DOHH2 (cell line): ENCODE measurements at regions not wholly inside any gene's neighbourhood (a gene's known extent, or its start where the extent isn't known, plus 50 kb on each side); places are given as distances from the start of the nearest gene placed in this dataset.

ENCODE experiments used
- H3F3A ChIP-seq: fragments of 200-600 bp; sonication (generic), shearing (Covaris generic); 2 replicates; pipeline ENCODE4 v1.6.0; 2016; ENCODE audit warnings: antibody characterized with exemption, mild to moderate bottlenecking; ENCODE audit not compliant: control insufficient read depth, insufficient read depth
- H3K27ac ChIP-seq: fragments of 200-600 bp; sonication (generic); 2 replicates; pipeline ENCODE4 v1.5.1; 2014; ENCODE audit warnings: low read depth, mild to moderate bottlenecking, low read length, moderate library complexity
- H3K27me3 ChIP-seq: fragments of 200-600 bp; sonication (generic); 2 replicates; pipeline ENCODE4 v1.6.1; 2014; ENCODE audit warnings: mild to moderate bottlenecking, low read length, mixed read lengths; ENCODE audit not compliant: control insufficient read depth
- H3K36me3 ChIP-seq: fragments of 200-600 bp; sonication (generic); 2 replicates; pipeline ENCODE4 v1.6.1; 2014; ENCODE audit warnings: mild to moderate bottlenecking, low read length, moderate library complexity, mixed read lengths; ENCODE audit not compliant: control insufficient read depth
- H3K4me1 ChIP-seq: fragments of 200-600 bp; sonication (generic); 2 replicates; pipeline ENCODE4 v1.6.1; 2014; ENCODE audit warnings: mild to moderate bottlenecking, low read length, mixed read lengths; ENCODE audit not compliant: control insufficient read depth
- H3K4me2 ChIP-seq: fragments of 200-600 bp; sonication (generic); 2 replicates; pipeline ENCODE4 v1.6.0; 2014; ENCODE audit warnings: mild to moderate bottlenecking, low read length, moderate library complexity
- H3K4me3 ChIP-seq: fragments of 200-600 bp; sonication (generic); 2 replicates; pipeline ENCODE4 v1.5.1; 2014; ENCODE audit warnings: mild to moderate bottlenecking, low read length, mixed read lengths
- H3K79me2 ChIP-seq: fragments of 200-600 bp; sonication (generic); 2 replicates; pipeline ENCODE4 v1.6.1; 2014; ENCODE audit warnings: mild to moderate bottlenecking, low read length, mixed read lengths; ENCODE audit not compliant: control insufficient read depth
- H3K9me2 ChIP-seq: fragments of 200-600 bp; sonication (generic); replicated peaks from 2 replicates; pipeline ENCODE4 v1.6.1; 2014; ENCODE audit warnings: mild to moderate bottlenecking, low read length, mixed read lengths; ENCODE audit not compliant: control insufficient read depth
- H3K9me3 ChIP-seq: fragments of 200-600 bp; sonication (generic); 2 replicates; pipeline ENCODE4 v1.6.1; 2014; ENCODE audit warnings: antibody characterized with exemption, low read length, mixed read lengths; ENCODE audit not compliant: control insufficient read depth, insufficient read depth
- H4K20me1 ChIP-seq: fragments of 200-600 bp; sonication (generic); 2 replicates; pipeline ENCODE4 v1.6.0; 2014; ENCODE audit warnings: low read depth, mild to moderate bottlenecking, antibody characterized with exemption, low read length, moderate library complexity; ENCODE audit not compliant: control insufficient read depth, insufficient read depth
- CTCF ChIP-seq: fragments of 200-600 bp; sonication (generic); IDR thresholded peaks from one replicate; pipeline ENCODE4 v1.5.1; 2014; ENCODE audit warnings: antibody characterized with exemption, mild to moderate bottlenecking, low read depth, low read length; ENCODE audit not compliant: poor library complexity, severe bottlenecking
- EZH2phosphoT487 ChIP-seq: fragments of 200-600 bp; sonication (generic); IDR thresholded peaks from 2 replicates; pipeline ENCODE4 v1.6.1; 2017; ENCODE audit warnings: borderline replicate concordance, mild to moderate bottlenecking, antibody characterized with exemption, low read length, moderate library complexity, mixed read lengths

- TF ChIP-seq CTCF (no peak), EZH2phosphoT487 (no peak)
- Histone ChIP-seq H3F3A (no peaks in the 10 kb centered on the region), H3K27me3 (no peaks in the 10 kb centered on the region), H3K27ac (no peak overlapping the region), H3K4me1 (no peaks in the 10 kb centered on the region), H3K4me3 (no peak overlapping the region), H3K79me2 (no peaks in the 10 kb centered on the region), H3K4me2 (no peak overlapping the region), H4K20me1 (no peaks in the 10 kb centered on the region), H3K9me3 (no peaks in the 10 kb centered on the region), H3K9me2 (no peaks in the 10 kb centered on the region), H3K36me3 (no peaks in the 10 kb centered on the region)
Observed at GRCh38 chrX:17278961-17279360, 96.0 kb upstream of the NHS start.

GRCh38 chrX:17285983-17286382, 89.0 kb upstream of the NHS start:
- H3K27ac ChIP-seq: no peak overlapping the region
- H3K4me2 ChIP-seq: no peak overlapping the region
- no peaks in the 10 kb centered on the region for H3K79me2 ChIP-seq

GRCh38 chrX:17291171-17291900, 83.7 kb upstream of the NHS start:
- Histone ChIP-seq H3F3A (no peaks in the 10 kb centered on the region), H3K27ac (no peak overlapping the region), H3K4me3 (no peak overlapping the region), H3K36me3 (no peaks in the 10 kb centered on the region), H3K9me3 (no peaks in the 10 kb centered on the region), H3K9me2 (no peaks in the 10 kb centered on the region), H3K4me2 (no peak overlapping the region), H3K79me2 (no peaks in the 10 kb centered on the region), H3K27me3 (no peaks in the 10 kb centered on the region), H4K20me1 (no peaks in the 10 kb centered on the region), H3K4me1 (no peaks in the 10 kb centered on the region)
- TF ChIP-seq CTCF (no peak), EZH2phosphoT487 (no peak)

More at GRCh38 chrX:17285983-17286382, 89.0 kb upstream of the NHS start:
- Histone ChIP-seq H3K27me3 (no peaks in the 10 kb centered on the region), H3F3A (no peaks in the 10 kb centered on the region), H3K4me1 (no peaks in the 10 kb centered on the region), H4K20me1 (no peaks in the 10 kb centered on the region), H3K9me2 (no peaks in the 10 kb centered on the region), H3K4me3 (no peak overlapping the region), H3K36me3 (no peaks in the 10 kb centered on the region), H3K9me3 (no peaks in the 10 kb centered on the region)
- TF ChIP-seq CTCF (no peak), EZH2phosphoT487 (no peak)
